Ectodermal cell (in vitro differentiated cells): ENCODE measurements at regions not wholly inside any gene's neighbourhood (a gene's known extent, or its start where the extent isn't known, plus 50 kb on each side); places are given as distances from the start of the nearest gene placed in this dataset.

Experiments used
- H3K27ac ChIP-seq: 2 replicates; pipeline ENCODE4 v1.7.0; 2013; ENCODE audit warnings: mild to moderate bottlenecking, low read depth, low read length; ENCODE audit not compliant: insufficient read depth, poor library complexity, severe bottlenecking
- H3K27me3 ChIP-seq: 2 replicates; pipeline ENCODE4 v1.7.0; 2013; ENCODE audit warnings: mild to moderate bottlenecking, low read length; ENCODE audit not compliant: insufficient read depth, control insufficient read depth, poor library complexity, severe bottlenecking
- H3K36me3 ChIP-seq: one replicate; pipeline ENCODE4 v1.7.0; 2013; ENCODE audit warnings: low read length; ENCODE audit not compliant: control insufficient read depth, insufficient read depth
- H3K4me1 ChIP-seq: one replicate; pipeline ENCODE4 v1.7.0; 2013; ENCODE audit warnings: low read length; ENCODE audit not compliant: control insufficient read depth, insufficient read depth
- H3K4me3 ChIP-seq: 2 replicates; pipeline ENCODE4 v1.7.0; 2013; ENCODE audit warnings: low read depth, low read length, control low read depth; ENCODE audit not compliant: insufficient read depth
- H3K9me3 ChIP-seq: 2 replicates; pipeline ENCODE4 v1.7.0; 2013; ENCODE audit warnings: mild to moderate bottlenecking, low read length, moderate library complexity; ENCODE audit not compliant: control insufficient read depth
- WGBS, 2 experiments: methylation state at CpG; one replicate each; pipeline ENCODE4 v1.1.7; 2013; ENCODE audit warnings: missing lambda C conversion rate in 2 of 2; 5-methylcytosine and 5-hydroxymethylcytosine counted together

GRCh38 chr17:13409455-13409854 lies 192.3 kb downstream of the HS3ST3A1 start:
- WGBS, 2 experiments: 85 to 91% methylated on average over 1 of the region's 1 CpG
- H3K36me3 ChIP-seq: no peaks in the 10 kb centered on the region
- H3K4me3 ChIP-seq: no peak overlapping the region
- no peaks in the 10 kb centered on the region for H3K27me3 ChIP-seq
- no peak overlapping the region for H3K27ac ChIP-seq
- H3K4me1 ChIP-seq: no peaks in the 10 kb centered on the region
- no peaks in the 10 kb centered on the region for H3K9me3 ChIP-seq

- Histone ChIP-seq H3K9me3 (no peaks in the 10 kb centered on the region), H3K4me1 (no peaks in the 10 kb centered on the region), H3K4me3 (no peak overlapping the region), H3K27me3 (no peaks in the 10 kb centered on the region), H3K36me3 (no peaks in the 10 kb centered on the region), H3K27ac (no peak overlapping the region)
- WGBS, 2 experiments: 87 to 91% methylated on average over 6 of the region's 6 CpGs
Measured at GRCh38 chr17:13407381-13407780, 194.3 kb downstream of the HS3ST3A1 start.

- Histone ChIP-seq H3K27me3 (no peaks in the 10 kb centered on the region), H3K4me3 (no peak overlapping the region), H3K9me3 (no peaks in the 10 kb centered on the region), H3K36me3 (no peaks in the 10 kb centered on the region), H3K4me1 (no peaks in the 10 kb centered on the region), H3K27ac (no peak overlapping the region)
- WGBS, 2 experiments: 85 to 88% methylated on average over 3 of the region's 3 CpGs
Measured at GRCh38 chr17:13405807-13406206, 195.9 kb downstream of the HS3ST3A1 start.

GRCh38 chr17:13405080-13405479 lies 196.6 kb downstream of the HS3ST3A1 start:
- H3K9me3 ChIP-seq: no peaks in the 10 kb centered on the region
- no peak overlapping the region for H3K27ac ChIP-seq
- H3K4me1 ChIP-seq: no peaks in the 10 kb centered on the region
- no peaks in the 10 kb centered on the region for H3K36me3 ChIP-seq
- no peak overlapping the region for H3K4me3 ChIP-seq
- 92 to 100% methylated on average over 1 of the region's 1 CpG for WGBS, 2 experiments
- H3K27me3 ChIP-seq: no peaks in the 10 kb centered on the region

GRCh38 chr17:13403982-13404946 lies 197.5 kb downstream of the HS3ST3A1 start:
- no peaks in the 10 kb centered on the region for H3K36me3 ChIP-seq
- H3K27me3 ChIP-seq: no peaks in the 10 kb centered on the region
- H3K4me1 ChIP-seq: no peaks in the 10 kb centered on the region
- no peak overlapping the region for H3K4me3 ChIP-seq
- no peak overlapping the region for H3K27ac ChIP-seq
- H3K9me3 ChIP-seq: no peaks in the 10 kb centered on the region
- WGBS, 2 experiments: 86 to 94% methylated on average over 3 to 4 of the region's 4 CpGs

GRCh38 chr17:13400491-13400890 lies 201.2 kb downstream of the HS3ST3A1 start:
- Histone ChIP-seq H3K4me3 (no peak overlapping the region), H3K9me3 (no peaks in the 10 kb centered on the region), H3K27ac (no peak overlapping the region), H3K4me1 (peaks cover 6% of the 10 kb centered on the region), H3K27me3 (no peaks in the 10 kb centered on the region), H3K36me3 (no peaks in the 10 kb centered on the region)
- 87 to 94% methylated on average over 2 of the region's 2 CpGs for WGBS, 2 experiments

GRCh38 chr17:13398853-13399252 lies 202.9 kb downstream of the HS3ST3A1 start:
- H3K9me3 ChIP-seq: no peaks in the 10 kb centered on the region
- WGBS, 2 experiments: 91 to 92% methylated on average over 1 of the region's 1 CpG
- no peaks in the 10 kb centered on the region for H3K27me3 ChIP-seq
- H3K4me3 ChIP-seq: no peak overlapping the region
- H3K36me3 ChIP-seq: no peaks in the 10 kb centered on the region
- no peak overlapping the region for H3K27ac ChIP-seq
- peaks cover 8% of the 10 kb centered on the region for H3K4me1 ChIP-seq

- H3K4me1 ChIP-seq: peaks cover 8% of the 10 kb centered on the region
- H3K27ac ChIP-seq: no peak overlapping the region
- H3K36me3 ChIP-seq: no peaks in the 10 kb centered on the region
- no peaks in the 10 kb centered on the region for H3K9me3 ChIP-seq
- 85 to 100% methylated on average over 1 of the region's 1 CpG for WGBS, 2 experiments
- H3K4me3 ChIP-seq: no peak overlapping the region
- no peaks in the 10 kb centered on the region for H3K27me3 ChIP-seq
Measured at GRCh38 chr17:13398091-13398490, 203.6 kb downstream of the HS3ST3A1 start.

- Histone ChIP-seq H3K4me1 (peaks cover 8% of the 10 kb centered on the region), H3K27me3 (no peaks in the 10 kb centered on the region), H3K27ac (peak overlapping the region; percentile 36), H3K9me3 (no peaks in the 10 kb centered on the region), H3K36me3 (no peaks in the 10 kb centered on the region), H3K4me3 (no peak overlapping the region)
- WGBS, 2 experiments: 86 to 92% methylated on average over 1 of the region's 1 CpG
Measured at GRCh38 chr17:13395862-13396261, 205.9 kb downstream of the HS3ST3A1 start.

GRCh38 chr17:13395346-13395745 lies 206.4 kb downstream of the HS3ST3A1 start:
- WGBS, 2 experiments: 81 to 85% methylated on average over 8 of the region's 8 CpGs
- no peaks in the 10 kb centered on the region for H3K27me3 ChIP-seq

More at GRCh38 chr17:13395346-13395745, 206.4 kb downstream of the HS3ST3A1 start:
- peak overlapping the region; percentile 36 for H3K27ac ChIP-seq
- H3K4me3 ChIP-seq: no peak overlapping the region
- no peaks in the 10 kb centered on the region for H3K36me3 ChIP-seq
- no peaks in the 10 kb centered on the region for H3K9me3 ChIP-seq
- peaks cover 8% of the 10 kb centered on the region for H3K4me1 ChIP-seq
